Fibroblast of lung (primary cell): ENCODE measurements at regions not wholly inside any gene's neighbourhood (a gene's known extent, or its start where the extent isn't known, plus 50 kb on each side); places are given as distances from the start of the nearest gene placed in this dataset.

Source experiments
- CTCF ChIP-seq, 2 donors: IDR thresholded peaks in 1 of 2; conservative IDR thresholded peaks in 1 of 2; 1 replicate in 1 of 2; 2 replicates in 1 of 2; pipeline ENCODE4 v1.5.1; 2011 to 2012; ENCODE audit warnings: low read length in 2 of 2, control low read depth in 1 of 2, inconsistent platforms in 1 of 2, low read depth in 1 of 2, mild to moderate bottlenecking in 1 of 2
- EZH2 ChIP-seq: IDR thresholded peaks from 2 replicates; pipeline ENCODE4 v1.5.1; 2012; ENCODE audit warnings: low read length, control low read depth, mild to moderate bottlenecking; ENCODE audit errors: missing control alignments

GRCh38 chr2:163264341-163264740 is 425.8 kb upstream of the KCNH7 start:
- no peak for TF ChIP-seq CTCF (conservative IDR thresholded peaks at IDR 0.05 in 1 of 2, IDR thresholded peaks at IDR 0.05 in 1 of 2; ENCODE audit: low read depth in 1 of 2, low read length in 2 of 2)
- no peak for TF ChIP-seq EZH2
